ENCODE measurements at regions not wholly inside any gene's neighbourhood (a gene's known extent, or its start where the extent isn't known, plus 50 kb on each side); places are given as distances from the start of the nearest gene placed in this dataset.

DNA sequence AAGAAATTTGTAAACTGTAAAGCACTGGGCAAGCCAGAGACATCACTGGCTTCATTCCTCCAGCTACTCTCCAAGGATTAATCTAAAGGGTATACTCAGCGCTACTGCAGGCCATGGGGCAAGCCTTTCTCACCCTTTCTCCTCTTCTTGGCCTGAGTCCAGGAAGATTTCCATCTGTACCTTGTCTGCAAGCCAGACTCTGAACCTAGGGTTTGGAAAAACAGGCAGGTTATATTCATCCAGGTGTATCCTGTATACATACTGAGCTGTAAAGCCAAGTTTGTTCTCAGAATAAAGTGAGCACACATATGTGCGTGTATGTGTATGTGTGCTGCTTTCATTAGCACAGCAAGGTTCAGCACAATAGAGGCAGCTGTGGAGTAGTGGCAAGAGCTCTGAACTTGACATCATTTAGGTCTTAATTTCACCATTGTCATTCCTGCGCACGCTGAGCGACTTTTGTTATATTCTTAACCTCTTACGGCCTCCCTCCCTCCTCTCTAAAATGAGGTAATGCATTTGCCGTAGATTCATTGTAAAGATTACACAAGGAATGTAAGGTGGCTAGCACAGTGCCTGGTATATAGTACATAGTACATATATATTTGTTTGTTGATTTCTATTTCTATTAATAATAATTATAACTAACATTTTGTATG is 128.1 kb upstream of the JUN start:
- DNase-seq (ENCODE audit: low spot score) = no peak

GRCh38 chr1:58914925-58915324 is 131.1 kb upstream of the JUN start:
- DNase-seq (ENCODE audit: low spot score) = no peak

DNA sequence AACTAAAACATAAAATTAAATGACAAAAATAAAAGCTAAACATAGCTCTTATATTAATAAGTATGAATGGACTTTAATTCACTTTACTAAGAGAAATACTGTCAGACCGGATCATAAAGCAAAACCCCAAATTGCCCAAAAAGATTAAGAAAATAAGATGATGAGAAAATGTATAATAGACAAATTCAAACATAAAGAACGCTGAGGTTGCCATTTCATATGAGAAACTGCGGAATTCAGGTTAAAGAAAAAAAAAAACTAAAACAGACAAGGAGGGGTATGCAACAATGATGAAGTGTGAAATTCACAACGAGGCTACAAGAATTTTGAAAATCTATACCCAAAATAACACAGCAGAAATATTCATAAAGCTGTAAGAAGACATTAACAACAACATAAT is 133.6 kb upstream of the JUN start:
- no peak for DNase-seq (ENCODE audit: low spot score)

DNA sequence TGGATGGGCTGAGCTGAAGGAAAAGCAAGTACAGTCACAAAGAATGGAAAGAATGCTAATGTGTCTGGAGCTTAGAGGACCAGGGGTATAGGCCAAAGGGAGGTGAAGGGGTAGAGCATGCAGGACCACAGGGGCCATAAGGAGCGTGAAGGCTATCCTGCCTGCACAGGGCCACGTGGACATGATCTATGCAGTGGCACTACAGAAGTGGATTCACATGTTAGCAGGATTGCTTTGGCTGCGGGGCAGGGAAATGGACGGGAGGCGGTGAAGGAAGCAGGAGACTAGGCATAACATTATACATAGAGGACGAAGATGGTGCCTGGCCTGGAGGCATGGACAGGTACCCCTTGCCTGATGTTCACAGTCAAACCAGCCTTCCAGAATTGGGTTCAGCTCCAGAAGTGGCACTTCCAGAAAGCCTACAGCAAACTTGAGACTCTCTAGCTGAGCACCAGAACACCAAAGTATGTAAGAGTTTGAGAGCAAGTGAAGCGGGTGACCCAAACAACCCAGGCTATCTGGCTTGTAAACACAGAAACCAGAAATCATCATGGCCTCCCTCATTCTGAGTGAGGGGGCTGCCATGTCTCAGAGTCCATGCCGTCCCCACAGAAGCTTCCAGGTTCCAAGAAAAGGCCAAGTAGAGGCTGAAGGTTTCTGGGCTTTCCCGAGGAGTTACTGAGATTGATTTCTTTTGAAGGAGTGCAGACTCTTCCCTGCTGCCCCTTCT is 135.5 kb upstream of the JUN start:
- DNase-seq (ENCODE audit: low spot score) = no peak

GRCh38 chr1:58919959-58920321 is 136.1 kb upstream of the JUN start:
- no peak for DNase-seq (ENCODE audit: low spot score)

GRCh38 chr1:58921342-58921741 is 137.5 kb upstream of the JUN start:
- DNase-seq (ENCODE audit: low spot score) = no peak

GRCh38 chr1:58921751-58922150 is 137.9 kb upstream of the JUN start:
- DNase-seq (ENCODE audit: low spot score) = no peak

DNA sequence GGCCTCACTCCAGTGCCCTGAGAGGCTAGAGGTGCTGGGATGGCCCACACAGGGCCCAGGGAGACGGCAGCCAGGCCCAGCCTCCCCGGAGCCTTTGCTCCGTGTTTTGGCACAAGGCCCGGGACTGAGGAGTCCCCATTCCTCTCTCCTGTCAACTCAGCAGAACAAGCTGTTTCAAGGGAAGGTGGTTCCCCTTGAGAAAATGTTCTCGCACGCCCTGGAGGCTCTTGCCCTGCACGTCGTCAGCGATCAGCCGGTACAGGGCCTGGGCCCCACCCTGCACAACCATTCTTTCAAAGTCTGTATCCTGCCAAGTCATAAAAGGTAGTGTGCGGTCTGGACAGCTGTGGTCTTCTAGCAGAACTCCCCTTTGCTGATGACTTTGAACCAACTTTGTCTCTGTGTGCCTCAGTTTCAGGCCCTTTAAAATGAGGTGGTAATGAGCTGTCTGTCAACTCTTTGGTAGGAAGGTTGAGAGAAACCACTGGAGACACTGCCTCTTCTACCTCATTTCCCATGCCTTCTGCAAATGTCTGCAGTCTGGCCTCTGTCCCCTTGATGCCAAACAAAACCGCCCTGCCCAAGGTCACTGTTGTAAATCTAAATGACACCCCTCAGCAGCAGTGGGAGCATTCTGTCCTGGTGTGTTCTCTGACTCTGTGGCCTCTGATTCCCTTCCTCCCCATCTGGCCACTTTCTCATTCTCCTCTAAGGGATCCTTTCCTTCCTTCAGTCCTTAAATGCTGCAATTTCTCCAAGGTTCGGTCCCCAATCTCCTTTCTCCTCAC is 138.6 kb upstream of the JUN start:
- DNase-seq (ENCODE audit: low spot score) = peak; percentile 30

DNA sequence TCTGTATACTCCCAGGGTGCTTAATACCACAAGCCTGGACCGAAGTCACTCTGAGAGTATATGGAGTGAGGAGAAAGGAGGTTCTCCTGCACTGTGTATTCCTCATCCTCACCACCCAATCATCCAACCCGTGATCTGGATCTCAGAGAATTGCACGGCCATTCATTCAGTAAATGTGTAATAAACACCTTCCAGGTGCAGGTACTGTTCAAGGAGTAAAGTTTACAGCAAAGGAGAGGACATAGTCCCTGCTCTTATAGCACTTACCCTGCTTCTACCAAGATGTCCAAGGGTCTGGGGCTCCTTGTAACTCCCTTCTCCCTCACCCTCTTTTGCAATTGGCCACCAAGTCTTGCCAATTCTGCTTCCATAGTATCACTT is 139.2 kb upstream of the JUN start:
- DNase-seq (ENCODE audit: low spot score) = no peak

DNA sequence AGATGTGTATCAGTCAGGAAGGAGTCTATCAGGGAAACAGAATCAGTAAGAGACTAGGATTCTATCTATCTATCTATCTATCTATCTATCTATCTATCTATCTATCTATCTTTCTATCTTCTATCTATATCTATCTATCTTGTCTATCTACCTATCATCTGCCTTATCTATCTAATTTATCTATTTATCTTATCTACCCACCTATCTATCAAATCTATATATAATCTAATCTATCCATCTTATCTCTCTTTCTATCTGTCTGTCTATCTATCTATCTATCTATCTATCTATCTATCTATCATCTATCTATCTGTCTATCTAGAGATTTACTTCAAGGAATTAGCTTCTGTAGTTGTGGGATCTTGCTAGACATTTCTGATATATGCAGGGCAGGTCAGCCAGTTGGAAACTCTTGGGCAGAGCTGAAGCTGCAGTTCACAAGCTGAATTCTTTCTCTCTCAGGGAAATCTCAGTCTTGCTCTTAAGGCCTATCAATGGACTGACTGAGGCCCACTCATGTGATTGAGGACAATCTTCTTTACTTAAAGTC is 140.2 kb upstream of the JUN start:
- no peak for DNase-seq (ENCODE audit: low spot score)

GRCh38 chr1:58924821-58925220 is 141.0 kb upstream of the JUN start:
- no peak for DNase-seq (ENCODE audit: low spot score)

GRCh38 chr1:58925247-58925646 is 141.4 kb upstream of the JUN start:
- DNase-seq (ENCODE audit: low spot score) = no peak

GRCh38 chr1:58926152-58926551 is 142.3 kb upstream of the JUN start:
- no peak for DNase-seq (ENCODE audit: low spot score)

- no peak for DNase-seq (ENCODE audit: low spot score)
These were observed 143.3 kb upstream of the JUN start for GRCh38 chr1:58927041-58927721.

DNA sequence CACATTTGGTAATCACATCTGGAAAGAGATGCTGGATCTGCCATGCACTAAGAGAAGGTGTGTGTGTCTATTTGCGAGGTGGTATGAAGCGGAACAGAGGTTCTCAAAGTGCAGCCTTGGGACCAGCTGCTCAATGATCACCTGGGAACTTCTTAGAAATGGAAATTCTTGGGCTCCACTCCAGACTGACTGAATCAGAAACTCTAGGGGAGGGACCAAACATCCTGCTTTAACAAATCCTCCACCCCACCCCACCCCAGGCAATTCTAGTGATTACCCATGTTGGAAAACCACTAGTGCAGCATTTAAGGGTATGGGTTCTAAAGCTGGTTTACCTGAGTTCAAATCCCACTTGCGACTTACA is 143.9 kb upstream of the JUN start:
- no peak for DNase-seq (ENCODE audit: low spot score)

- DNase-seq (ENCODE audit: low spot score) = no peak
These were observed 144.7 kb upstream of the JUN start for GRCh38 chr1:58928514-58928913.

DNA sequence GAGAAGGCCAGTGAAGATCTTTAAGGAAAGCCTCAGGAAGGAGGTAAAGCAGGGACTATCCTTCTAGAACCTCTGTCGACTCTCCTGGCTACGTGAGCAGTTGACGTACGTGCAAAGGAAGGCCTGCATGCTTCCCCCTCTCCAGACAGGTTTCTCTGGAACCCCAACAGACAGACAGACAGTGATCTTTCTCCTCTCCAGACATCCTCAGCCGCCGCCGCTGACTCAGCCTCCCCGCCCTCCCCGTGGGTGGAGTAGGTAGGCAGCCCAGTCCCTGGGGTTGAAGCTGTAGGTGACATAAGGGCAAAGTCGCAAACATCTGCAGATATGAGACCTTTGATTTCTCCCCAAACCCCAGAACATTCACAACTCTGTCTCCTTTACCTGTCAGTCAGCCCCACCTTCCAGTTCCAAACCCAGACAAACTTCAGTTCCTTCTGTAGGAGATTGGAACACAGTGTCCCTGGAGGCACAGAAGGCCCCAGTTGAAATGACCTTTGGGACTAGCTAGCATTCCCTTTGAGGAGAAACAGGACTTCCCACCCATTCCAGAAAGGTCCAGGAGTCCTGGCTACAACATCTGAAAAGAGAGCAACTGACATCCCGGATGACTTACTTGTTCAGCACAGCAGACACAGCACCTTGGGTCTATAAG is 146.0 kb upstream of the JUN start:
- DNase-seq (ENCODE audit: low spot score) = no peak

DNA sequence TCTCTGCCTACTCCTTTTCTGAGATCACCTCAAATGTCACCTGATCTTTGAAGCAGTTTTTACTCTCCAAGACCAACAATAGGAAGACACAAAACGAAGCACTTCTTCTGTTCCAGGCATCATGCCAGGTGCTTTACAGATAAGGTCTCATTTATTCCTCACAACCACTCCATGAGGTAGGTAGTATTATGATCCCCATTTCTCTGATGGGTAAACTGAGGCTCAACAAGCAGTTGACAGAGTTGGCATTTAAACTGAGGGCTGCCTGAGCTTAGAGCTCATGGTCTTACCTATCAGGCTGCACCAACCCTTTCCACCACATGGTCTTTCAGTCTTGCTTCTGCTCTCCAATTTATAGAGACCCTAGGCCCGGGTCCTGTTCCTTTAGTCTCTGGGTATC is 147.2 kb upstream of the JUN start:
- DNase-seq (ENCODE audit: low spot score) = no peak

GRCh38 chr1:58931756-58932155 is 147.9 kb upstream of the JUN start:
- DNase-seq (ENCODE audit: low spot score) = no peak

DNA sequence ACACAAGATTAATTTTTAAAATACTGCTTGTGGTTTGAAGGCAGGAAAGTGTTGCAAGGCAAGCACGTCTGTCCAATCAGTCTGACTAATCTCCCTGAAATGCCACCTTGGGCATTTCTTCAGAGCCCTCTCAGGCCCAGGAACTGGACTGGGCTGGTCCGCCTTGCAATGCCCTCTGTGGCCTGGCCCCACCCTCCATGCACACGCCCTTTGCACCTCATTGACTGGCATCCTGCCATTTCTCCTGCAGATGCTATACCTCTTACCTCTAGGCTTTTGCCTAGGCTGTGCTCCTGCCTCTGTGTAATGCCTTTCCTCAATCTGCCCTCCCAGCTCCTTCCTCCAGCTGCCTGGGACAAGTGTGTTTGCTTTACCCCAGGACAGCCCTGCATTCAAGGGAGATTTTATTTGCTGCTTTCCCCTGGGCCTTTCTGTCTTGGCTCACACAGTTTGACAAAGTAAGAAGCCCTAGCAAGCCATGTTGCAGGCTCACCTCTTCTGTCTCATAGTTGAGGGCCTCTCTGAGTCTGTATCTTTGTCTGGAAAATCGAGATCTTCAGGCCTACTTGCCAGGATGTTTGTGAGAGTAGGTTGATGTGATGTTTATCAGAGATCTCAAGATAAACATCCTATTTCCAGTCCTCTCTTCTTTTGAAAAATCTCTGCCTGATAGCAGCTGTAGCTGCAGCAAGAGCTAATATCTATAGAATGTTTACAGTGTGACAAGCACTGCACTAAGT is 149.2 kb upstream of the JUN start:
- no peak for DNase-seq (ENCODE audit: low spot score)

- no peak for DNase-seq (ENCODE audit: low spot score)
These were observed 149.7 kb upstream of the JUN start for GRCh38 chr1:58933599-58933926.
